Neuron (in vitro differentiated cells): ENCODE measurements at regions not wholly inside any gene's neighbourhood (a gene's known extent, or its start where the extent isn't known, plus 50 kb on each side); places are given as distances from the start of the nearest gene placed in this dataset.

Experiments used
- H2AFZ ChIP-seq: one replicate; pipeline ENCODE4 v1.6.1; 2013; ENCODE audit warnings: low read depth, mild to moderate bottlenecking, inconsistent platforms, low read length, moderate library complexity
- H3K27me3 ChIP-seq: one replicate; pipeline ENCODE4 v1.6.1; 2013; ENCODE audit warnings: low read length; ENCODE audit not compliant: insufficient read depth
- H3K36me3 ChIP-seq: one replicate; pipeline ENCODE4 v1.6.1; 2013; ENCODE audit warnings: low read length; ENCODE audit not compliant: insufficient read depth
- H3K4me1 ChIP-seq: one replicate; pipeline ENCODE4 v1.6.1; 2013; ENCODE audit warnings: low read length; ENCODE audit not compliant: insufficient read depth
- H3K4me3 ChIP-seq: 2 replicates; pipeline ENCODE4 v1.5.1; 2013; ENCODE audit warnings: mild to moderate bottlenecking, low read length, moderate library complexity
- H3K9me3 ChIP-seq: one replicate; pipeline ENCODE4 v1.6.1; 2013; ENCODE audit warnings: low read length

GRCh38 chr17:65332779-65333178, 195.6 kb downstream of the RGS9 start:
- Histone ChIP-seq H3K9me3 (no peaks in the 10 kb centered on the region), H3K36me3 (no peaks in the 10 kb centered on the region)

GRCh38 chr17:65332375-65332774, 195.2 kb downstream of the RGS9 start:
- Histone ChIP-seq H3K4me3 (no peak overlapping the region), H3K4me1 (no peaks in the 10 kb centered on the region), H3K36me3 (no peaks in the 10 kb centered on the region), H2AFZ (no peak overlapping the region), H3K9me3 (no peaks in the 10 kb centered on the region), H3K27me3 (no peaks in the 10 kb centered on the region)

More at GRCh38 chr17:65332779-65333178, 195.6 kb downstream of the RGS9 start:
- Histone ChIP-seq H3K4me3 (no peak overlapping the region), H2AFZ (no peak overlapping the region), H3K27me3 (no peaks in the 10 kb centered on the region), H3K4me1 (no peaks in the 10 kb centered on the region)

DNA sequence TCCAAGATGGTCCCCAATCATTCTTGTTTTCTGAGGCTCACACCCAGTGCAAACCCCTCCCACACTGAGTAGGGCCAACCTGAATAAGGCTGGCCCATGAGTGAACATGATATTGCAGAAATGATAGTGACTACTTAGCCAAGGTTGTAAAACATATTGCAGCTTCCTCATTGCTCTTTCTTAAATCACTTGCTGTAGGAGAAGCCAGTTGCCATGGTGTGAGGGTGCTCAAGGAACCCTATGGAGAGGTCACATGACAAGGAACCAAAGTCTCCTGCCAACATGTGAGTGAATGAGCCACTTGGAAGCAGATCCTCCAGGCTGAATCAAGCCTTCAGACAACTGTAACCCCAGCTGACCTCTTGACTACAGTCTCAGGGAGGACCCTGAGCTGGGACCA, 191.4 kb downstream of the RGS9 start:
- H3K9me3 ChIP-seq: no peaks in the 10 kb centered on the region

GRCh38 chr17:65324611-65325342, 187.6 kb downstream of the RGS9 start:
- H3K27me3 ChIP-seq: no peaks in the 10 kb centered on the region
- no peak overlapping the region for H3K4me3 ChIP-seq
- H3K4me1 ChIP-seq: no peaks in the 10 kb centered on the region
- no peak overlapping the region for H2AFZ ChIP-seq
- H3K36me3 ChIP-seq: no peaks in the 10 kb centered on the region
- H3K9me3 ChIP-seq: no peaks in the 10 kb centered on the region

More for the DNA sequence above, 191.4 kb downstream of the RGS9 start:
- Histone ChIP-seq H3K27me3 (no peaks in the 10 kb centered on the region), H2AFZ (no peak overlapping the region), H3K4me1 (no peaks in the 10 kb centered on the region), H3K4me3 (no peak overlapping the region), H3K36me3 (no peaks in the 10 kb centered on the region)

DNA sequence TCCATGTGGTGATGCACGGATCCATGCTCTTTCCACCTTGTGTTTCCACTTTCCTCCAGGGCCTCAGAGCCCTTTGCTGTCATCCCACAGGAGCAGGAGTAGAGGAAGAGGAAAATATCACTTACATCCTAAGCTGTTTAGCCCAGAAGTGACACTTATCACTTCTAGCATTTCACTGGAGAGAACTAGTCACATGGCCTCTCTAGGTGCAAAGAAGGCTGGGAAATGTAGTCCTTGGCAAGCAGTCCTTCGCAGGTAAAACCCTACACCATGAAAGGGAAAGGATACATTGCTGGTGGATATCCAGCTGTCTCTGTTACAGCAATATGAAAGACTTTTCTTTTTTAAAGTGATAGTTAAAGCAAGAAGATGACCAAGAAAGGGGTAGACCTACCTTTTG, 185.9 kb downstream of the RGS9 start:
- Histone ChIP-seq H3K9me3 (no peaks in the 10 kb centered on the region), H3K4me1 (no peaks in the 10 kb centered on the region), H3K4me3 (no peak overlapping the region), H3K36me3 (no peaks in the 10 kb centered on the region), H3K27me3 (no peaks in the 10 kb centered on the region), H2AFZ (no peak overlapping the region)

GRCh38 chr17:65320820-65321219, 183.7 kb downstream of the RGS9 start:
- Histone ChIP-seq H3K9me3 (no peaks in the 10 kb centered on the region), H3K4me3 (no peak overlapping the region), H3K36me3 (no peaks in the 10 kb centered on the region), H2AFZ (no peak overlapping the region), H3K27me3 (no peaks in the 10 kb centered on the region), H3K4me1 (no peaks in the 10 kb centered on the region)

DNA sequence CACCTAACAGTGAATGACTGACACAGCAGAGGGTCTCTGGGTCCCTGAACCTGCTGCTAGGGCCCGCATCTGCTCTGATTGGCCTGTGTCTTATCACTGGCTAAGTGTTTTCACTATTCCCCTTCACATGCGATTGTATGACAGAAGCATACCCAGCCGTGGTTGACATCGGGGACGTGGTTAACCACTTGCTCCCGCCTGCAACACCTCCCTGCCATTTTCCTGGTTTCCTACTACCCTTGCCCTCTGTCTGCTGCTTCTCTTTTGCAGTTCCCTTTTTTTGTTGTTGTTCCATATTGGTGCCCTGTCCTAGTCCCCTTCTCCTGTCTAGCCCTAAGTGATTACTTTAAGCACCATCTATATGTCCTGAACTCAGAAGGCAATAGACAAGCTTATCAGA, 177.0 kb downstream of the RGS9 start:
- H3K9me3 ChIP-seq: no peaks in the 10 kb centered on the region
- no peaks in the 10 kb centered on the region for H3K4me1 ChIP-seq
- no peaks in the 10 kb centered on the region for H3K36me3 ChIP-seq
- no peaks in the 10 kb centered on the region for H3K27me3 ChIP-seq
- H2AFZ ChIP-seq: no peak overlapping the region
- H3K4me3 ChIP-seq: no peak overlapping the region

- H3K4me1 ChIP-seq: no peaks in the 10 kb centered on the region
- H3K27me3 ChIP-seq: no peaks in the 10 kb centered on the region
- no peak overlapping the region for H3K4me3 ChIP-seq
- H3K9me3 ChIP-seq: no peaks in the 10 kb centered on the region
- no peak overlapping the region for H2AFZ ChIP-seq
- no peaks in the 10 kb centered on the region for H3K36me3 ChIP-seq
These were observed 175.7 kb downstream of the RGS9 start for GRCh38 chr17:65312718-65313377.

- H3K4me1 ChIP-seq: no peaks in the 10 kb centered on the region
- no peaks in the 10 kb centered on the region for H3K36me3 ChIP-seq
- H2AFZ ChIP-seq: no peak overlapping the region
- no peak overlapping the region for H3K4me3 ChIP-seq
- H3K27me3 ChIP-seq: no peaks in the 10 kb centered on the region
- H3K9me3 ChIP-seq: no peaks in the 10 kb centered on the region
These were observed 174.1 kb downstream of the RGS9 start for GRCh38 chr17:65311261-65311660.

GRCh38 chr17:65307961-65308316, 170.8 kb downstream of the RGS9 start:
- H3K9me3 ChIP-seq: peaks cover 6% of the 10 kb centered on the region
- H3K36me3 ChIP-seq: no peaks in the 10 kb centered on the region
- H3K4me3 ChIP-seq: no peak overlapping the region
- no peaks in the 10 kb centered on the region for H3K4me1 ChIP-seq
- H2AFZ ChIP-seq: no peak overlapping the region
- no peaks in the 10 kb centered on the region for H3K27me3 ChIP-seq

DNA sequence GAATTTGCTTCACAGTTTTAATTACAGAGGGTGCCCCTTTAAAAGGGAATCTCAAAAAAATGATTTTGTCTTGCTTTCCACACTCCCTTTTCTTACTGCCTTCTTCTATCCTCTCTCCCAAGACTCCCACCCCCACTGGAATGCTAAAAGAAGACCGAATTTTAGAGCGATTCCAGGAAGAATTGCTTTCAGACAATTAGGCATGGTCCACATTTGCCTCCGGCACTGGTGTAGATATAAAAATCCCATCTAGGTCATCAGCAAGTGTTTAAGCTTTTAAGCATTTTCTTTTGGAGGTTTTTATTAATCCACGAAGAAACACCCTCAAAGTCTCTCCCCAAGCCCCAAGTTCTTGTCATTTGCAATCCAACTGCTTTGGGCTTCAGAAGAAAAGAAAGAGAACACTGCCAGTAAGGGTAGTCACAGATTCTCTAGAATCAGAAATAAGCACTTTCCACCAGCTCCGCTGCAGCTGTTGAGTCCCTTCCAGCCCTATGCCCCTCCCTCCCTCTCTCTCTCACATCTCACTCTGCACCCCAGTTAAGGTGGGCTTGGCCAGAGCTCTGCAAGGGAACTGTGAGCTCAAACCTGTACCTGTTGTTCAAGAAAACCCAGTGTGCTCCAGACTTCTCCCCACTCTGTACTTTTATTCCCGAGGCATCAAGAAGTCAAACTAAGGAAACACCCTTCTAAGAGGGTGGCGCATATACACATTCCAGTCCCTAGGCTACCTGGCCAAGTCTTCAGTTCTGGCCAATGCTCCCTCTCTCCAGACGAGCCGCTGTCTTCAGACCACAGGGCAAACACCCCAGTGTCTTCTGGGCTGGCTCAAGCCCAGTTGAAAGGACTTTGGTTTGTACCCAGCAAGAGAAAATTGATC, 170.2 kb downstream of the RGS9 start:
- H3K27me3 ChIP-seq: no peaks in the 10 kb centered on the region
- H3K36me3 ChIP-seq: no peaks in the 10 kb centered on the region
- H2AFZ ChIP-seq: no peak overlapping the region
- no peak overlapping the region for H3K4me3 ChIP-seq
- peaks cover 6% of the 10 kb centered on the region for H3K9me3 ChIP-seq
- H3K4me1 ChIP-seq: no peaks in the 10 kb centered on the region

- H3K36me3 ChIP-seq: no peaks in the 10 kb centered on the region
- no peak overlapping the region for H2AFZ ChIP-seq
- H3K9me3 ChIP-seq: peaks cover 6% of the 10 kb centered on the region
- no peaks in the 10 kb centered on the region for H3K27me3 ChIP-seq
- no peaks in the 10 kb centered on the region for H3K4me1 ChIP-seq
- no peak overlapping the region for H3K4me3 ChIP-seq
These were observed 168.6 kb downstream of the RGS9 start for GRCh38 chr17:65305778-65306177.

DNA sequence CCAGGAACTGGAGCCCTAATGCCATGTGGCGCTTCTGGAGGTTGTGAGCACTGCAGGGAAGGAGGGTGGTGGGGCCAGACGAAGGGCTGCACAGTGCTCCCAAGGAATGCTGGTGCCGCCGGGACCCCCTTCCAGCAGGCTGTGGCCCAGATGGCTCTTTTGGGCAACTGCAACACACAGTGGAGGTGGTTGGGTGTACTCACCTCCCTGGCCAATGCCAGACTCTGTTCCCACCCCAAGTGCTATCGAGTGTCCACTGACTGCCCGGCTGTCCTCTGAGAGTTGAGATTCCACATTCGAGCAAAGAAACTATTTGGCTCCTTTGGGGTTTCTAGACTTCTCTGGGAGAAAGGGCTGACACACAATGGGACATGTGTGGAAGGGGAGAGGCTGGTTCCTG, 167.9 kb downstream of the RGS9 start:
- Histone ChIP-seq H3K27me3 (no peaks in the 10 kb centered on the region), H2AFZ (no peak overlapping the region), H3K36me3 (no peaks in the 10 kb centered on the region), H3K9me3 (peaks cover 6% of the 10 kb centered on the region), H3K4me1 (no peaks in the 10 kb centered on the region), H3K4me3 (no peak overlapping the region)
